Mucosa of gallbladder (tissue), 1 donor: ENCODE measurements at regions not wholly inside any gene's neighbourhood (a gene's known extent, or its start where the extent isn't known, plus 50 kb on each side); places are given as distances from the start of the nearest gene placed in this dataset.
"Not testable (repeated sequence)": the region's sequence is repeated elsewhere in the genome, so short reads cannot be mapped to it uniquely, and the experiment has no call there.

Source experiments
- DNase-seq: peaks from one replicate; pipeline ENCODE4 v3.0.0-alpha.2; 2020; ENCODE audit warnings: low spot score
- donor health status: DM: no; HTN: no; CAD: no.

DNA sequence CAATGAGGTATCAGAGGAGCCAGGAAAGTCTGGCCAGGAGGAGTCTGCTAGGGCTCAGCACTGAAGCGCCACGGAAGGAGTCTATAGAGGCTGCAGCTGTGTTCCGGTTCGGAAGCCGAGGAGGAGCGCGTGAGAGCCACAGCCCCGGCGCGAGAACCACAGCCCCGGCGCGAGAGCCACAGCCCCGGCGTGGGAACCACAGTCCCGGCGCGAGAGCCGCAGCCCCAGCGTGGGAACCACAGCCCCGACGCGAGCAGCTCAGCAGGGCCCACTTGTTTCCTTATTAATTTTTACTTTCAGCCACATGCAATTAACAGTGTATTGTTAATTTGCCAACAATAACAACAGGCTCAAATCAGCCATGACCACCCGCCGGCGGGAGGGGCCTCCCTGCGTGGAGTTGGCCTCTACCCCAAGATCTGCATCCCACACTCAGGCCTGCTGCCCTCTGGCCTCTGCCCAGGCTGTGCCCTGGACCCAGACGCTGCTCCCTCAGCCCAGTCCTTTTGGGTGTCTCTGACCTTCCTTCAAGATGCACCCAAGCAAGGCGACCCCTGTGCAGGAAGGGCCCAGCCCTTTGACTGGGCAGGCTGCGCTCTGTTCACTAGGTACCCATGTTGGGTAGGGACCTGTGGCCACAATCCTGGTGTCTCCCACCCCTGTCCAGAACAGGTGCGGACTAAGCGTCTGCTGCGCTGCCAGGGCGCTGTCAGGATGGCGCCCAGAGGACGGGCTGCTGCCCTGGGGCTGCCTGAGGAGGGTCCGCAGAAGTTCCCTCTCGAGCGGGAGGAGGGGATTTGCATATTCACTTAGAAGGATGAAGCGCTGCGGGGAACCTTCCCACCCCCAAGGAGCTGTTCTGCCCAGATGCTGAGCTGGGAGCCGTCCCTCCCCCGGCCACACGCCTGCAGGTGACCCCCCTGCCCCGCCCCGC is 113.8 kb downstream of the ADRA2C start:
- DNase-seq = no peak

GRCh38 chr4:3880615-3881120 is 114.5 kb downstream of the ADRA2C start:
- peak; percentile 74 for DNase-seq

DNA sequence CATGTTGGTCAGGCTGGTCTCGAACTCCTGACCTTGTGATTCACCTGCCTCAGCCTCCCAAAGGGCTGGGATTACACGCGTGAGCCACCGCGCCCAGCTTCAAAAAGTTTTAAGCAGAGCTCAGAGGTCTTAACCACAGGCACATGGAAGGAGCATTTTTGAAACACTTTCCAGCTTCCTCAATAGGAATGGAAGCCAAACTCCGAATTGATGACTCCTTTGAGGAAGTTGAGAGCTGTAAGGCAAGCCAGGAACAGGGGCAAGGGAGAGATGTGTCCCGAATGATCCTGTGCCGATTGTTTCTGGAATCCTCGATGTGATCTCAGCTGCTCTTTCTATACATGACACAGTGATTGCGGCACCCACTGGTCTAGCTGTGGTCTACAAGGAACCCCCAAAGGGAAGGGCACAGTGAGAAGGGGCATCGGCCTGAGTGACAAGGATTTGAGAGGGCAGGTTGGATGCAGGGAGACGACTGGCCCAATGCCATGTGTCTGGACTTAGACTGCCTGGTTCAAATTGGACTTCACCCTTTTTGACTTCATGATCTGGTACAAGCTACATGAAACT is 116.2 kb downstream of the ADRA2C start:
- not testable (repeated sequence) for DNase-seq

DNA sequence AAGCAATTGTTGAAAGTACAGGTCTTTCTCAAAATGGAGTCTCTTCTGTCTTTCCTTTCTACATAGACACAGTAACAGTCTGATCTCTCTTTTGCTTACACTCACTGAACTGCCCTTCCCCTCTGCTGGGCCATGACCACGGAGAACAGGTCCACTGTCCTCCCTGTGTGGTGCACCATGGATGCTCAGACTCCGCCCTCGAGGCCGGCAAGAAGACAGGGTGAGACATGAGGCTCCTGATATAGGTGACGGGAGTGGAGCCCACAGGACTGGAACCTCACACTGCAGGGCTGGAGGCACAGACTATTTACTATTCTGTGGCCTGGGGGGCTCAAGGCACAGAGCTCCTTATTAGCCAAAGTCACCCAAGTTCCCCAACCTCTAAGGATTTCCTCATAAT is 118.1 kb downstream of the ADRA2C start:
- not testable (repeated sequence) for DNase-seq

GRCh38 chr4:3893590-3893989 is 127.4 kb downstream of the ADRA2C start:
- not testable (repeated sequence) for DNase-seq

- DNase-seq = not testable (repeated sequence)
Measured at GRCh38 chr4:3894086-3894959, 128.1 kb downstream of the ADRA2C start.

- DNase-seq = no peak
Measured at GRCh38 chr4:3896441-3896840, 130.3 kb downstream of the ADRA2C start.

DNA sequence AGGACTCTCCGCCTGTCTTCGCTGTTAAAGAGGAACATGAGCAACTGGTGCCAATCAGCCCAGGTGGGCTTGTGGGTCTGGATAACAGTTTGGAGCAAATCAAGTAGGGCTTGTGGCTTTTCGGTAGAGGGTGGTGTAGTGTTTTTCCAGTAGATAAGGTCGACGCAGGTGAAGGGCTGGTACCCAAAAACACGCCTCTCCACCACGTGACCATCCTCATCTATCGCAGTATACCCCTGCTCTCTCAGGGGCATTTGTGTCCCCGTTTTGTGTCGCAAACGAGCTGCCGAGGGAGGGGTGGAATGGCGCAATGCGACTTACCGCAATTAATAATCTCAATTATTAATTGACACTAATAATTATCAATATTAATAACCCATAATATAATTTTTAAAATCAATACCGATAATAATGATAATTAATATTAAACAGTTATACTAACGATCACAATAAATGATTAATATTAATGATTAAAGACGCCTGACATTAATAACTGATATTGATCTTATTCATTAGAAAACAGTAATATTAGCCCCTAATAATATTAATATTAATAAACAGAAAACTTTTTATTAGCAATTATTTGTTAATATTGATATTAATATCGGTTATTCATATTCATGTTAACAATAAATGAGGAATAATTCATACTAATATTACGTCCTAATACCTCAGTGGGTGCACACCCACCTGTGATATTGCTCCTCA is 130.8 kb downstream of the ADRA2C start:
- DNase-seq = not testable (repeated sequence)

DNA sequence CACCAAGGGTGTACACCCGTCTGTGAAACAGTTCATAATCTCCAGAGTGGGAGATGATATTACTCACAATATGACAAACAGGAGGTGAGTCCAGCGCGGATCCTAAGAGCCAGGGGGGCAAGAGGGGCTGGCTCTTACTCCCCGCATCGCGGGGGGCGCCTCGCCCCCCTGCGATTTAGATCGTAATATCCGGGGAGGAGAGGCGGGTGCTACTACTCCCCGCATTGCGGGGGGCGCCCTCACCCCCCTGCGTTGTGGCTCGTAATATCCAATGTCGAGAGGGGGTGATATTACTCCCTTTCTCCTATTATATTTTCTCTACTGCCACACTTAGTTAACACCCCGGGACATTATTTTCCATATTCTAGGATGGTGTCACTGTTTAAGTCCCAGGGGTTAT is 131.9 kb downstream of the ADRA2C start:
- no peak for DNase-seq

GRCh38 chr4:3898928-3899327 is 132.7 kb downstream of the ADRA2C start:
- DNase-seq = not testable (repeated sequence)

DNA sequence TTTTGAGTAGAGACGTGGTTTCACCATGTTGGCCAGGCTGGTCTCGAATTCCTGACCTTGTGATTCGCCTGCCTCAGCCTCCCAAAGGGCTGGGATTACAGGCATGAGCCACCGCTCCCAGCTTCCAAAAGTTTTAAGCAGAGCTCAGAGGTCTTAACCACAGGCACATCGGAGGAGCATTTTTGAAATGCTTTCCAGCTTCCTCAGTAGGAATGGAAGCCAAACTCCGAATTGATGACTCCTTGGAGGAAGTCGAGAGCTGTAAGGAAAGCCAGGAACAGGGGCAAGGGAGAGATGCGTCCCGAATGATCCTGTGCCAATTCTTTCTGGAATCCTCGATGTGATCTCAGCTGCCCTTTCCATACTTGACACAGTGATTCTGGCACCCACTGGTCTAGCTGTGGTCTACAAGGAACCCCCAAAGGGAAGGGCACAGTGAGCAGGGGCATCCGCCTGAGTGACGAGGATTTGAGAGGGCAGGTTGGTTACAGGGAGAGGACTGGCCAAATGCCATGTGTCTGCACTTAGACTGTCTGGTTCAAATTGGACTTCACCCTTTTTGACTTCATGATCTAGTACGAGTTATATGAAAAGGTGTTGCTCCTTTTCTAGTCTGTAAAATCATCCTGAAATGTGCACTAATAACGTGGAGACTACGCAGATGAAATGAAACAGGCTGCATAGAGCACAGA is 138.2 kb downstream of the ADRA2C start:
- DNase-seq = peak; percentile 15

DNA sequence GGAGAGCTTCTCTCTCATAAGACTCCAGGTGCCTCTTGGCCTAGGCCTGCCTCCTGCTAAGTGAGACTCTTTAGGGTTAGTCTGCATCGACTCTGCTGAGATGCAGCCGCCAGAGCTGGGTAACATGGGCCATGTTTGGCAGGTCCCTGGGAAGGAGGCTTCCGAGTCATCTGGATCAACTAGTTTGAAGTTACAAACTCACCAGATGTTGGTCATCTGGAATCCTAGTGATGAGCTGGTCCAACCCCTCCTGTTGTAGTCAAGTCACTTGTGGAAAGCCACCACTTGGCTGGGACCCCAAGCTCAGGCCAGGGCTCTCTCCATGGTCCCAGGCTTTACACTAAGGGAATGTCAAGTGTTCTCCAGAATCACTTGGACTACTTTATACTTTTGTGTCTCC is 143.4 kb downstream of the ADRA2C start:
- not testable (repeated sequence) for DNase-seq

DNA sequence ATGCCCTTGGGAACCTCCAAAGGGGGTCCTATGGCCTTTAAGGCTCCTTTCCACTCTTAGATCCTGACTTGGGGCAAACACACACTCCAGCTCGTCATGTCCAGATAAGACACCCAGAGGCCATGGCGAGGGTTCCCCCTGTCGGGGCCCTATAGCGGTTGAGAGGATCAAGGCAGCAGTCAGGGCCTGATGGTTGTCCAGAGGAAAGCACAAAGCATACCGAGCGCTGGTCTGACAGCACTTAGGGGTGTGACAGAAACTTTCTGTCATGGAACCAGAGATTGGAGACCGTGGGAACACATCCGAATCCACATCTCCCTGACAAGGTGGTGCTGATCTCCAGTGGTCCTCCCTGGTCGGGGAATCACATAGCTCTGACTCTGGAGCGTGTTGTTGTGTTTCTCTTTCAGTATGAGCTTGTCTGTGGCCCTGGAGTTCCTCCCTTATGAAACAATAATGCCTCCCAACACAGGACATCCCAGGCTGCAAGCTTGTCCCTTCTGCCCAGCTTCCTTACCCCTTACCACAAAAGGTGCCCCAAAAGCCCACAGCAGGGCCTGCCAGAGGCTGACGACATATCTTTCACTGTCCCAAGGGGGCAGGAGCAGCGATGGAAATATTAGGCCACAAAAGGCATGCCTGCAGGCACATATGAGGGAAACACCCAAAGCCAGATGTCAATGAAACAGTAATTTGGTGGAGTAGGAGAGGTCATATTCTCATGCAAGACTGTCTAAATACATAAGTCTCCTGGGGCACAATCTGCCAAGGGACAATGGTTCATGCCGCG is 144.2 kb downstream of the ADRA2C start:
- not testable (repeated sequence) for DNase-seq

DNA sequence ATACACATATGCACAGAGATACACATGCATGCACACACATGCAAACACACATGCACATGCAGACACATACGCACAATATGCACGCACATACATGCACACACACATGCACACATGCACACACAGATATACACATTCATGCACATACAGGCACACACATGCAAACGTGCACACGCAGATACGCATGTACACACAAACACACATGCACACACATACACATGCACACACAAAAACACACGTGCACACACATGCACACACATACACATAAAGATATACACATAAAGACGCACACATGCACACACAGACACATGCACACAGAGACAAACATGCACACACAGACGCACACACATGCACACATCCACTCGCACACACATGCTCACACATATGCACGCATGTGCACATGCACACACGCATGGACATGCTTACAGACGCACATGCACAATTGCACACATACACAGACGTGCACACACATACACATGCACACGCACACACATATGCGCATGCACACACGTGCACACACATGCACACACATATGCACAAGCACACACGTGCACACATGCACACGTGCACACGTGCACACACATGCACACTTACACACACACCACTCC is 145.2 kb downstream of the ADRA2C start:
- no peak for DNase-seq

GRCh38 chr4:3914511-3914910 is 148.3 kb downstream of the ADRA2C start:
- DNase-seq = not testable (repeated sequence)

DNA sequence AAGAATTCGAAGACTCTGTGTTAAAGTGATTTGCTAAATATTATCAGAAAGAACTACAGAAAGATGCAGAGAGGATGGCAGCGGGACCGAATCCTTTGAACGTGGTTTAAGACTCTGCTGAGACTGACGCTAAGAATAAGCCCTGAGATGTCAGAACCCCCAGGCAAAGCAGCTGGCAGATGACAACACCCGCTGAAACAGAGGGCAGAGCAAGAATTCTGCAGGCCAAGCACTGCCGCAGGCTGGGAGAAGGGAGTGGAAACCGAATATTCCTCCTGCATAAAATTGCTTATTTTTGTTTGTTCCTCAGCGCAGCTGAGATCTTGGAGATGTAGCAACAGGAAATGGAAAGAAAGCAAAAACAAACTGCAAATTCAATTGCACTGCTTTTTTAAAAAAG is 153.3 kb downstream of the ADRA2C start:
- DNase-seq = not testable (repeated sequence)

DNA sequence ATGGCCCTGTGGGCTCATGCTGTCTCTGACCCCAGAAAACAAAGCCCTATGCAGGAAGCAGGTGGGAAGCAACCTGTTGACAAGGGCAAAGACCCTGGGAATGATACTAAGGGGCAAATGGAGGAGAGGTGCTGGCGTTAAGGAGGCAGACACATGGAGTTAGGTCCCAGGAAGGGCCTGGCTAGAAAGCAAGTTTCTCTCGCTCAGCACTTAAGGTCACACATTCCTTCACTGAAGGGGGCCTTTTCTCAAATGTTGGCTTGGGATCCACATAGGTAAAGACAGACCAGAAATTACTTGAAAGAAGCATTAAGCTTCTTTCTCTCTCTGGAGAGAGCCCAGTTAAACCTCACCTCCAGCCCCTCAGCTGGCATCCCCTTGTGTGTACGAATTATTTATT is 155.7 kb downstream of the ADRA2C start:
- DNase-seq = not testable (repeated sequence)

DNA sequence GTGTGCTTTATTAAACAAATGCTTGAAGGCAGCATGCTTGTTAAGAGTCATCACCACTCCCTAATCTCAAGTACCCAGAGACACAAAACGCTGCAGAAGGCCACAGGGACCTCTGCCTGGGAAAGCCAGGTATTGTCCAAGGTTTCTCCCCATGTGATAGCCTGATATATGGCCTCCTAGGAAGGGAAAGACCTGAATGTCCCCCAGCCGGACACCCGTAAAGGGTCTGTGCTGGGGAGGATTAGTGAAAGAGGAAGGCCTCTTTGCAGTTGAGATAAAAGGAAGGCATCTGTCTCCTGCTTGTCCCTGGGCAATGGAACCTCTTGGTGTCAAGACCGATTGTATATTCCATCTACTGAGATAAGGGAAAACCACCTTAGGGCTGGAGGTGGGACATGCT is 159.7 kb downstream of the ADRA2C start:
- not testable (repeated sequence) for DNase-seq

- DNase-seq = not testable (repeated sequence)
Measured at GRCh38 chr4:3926271-3926670, 160.1 kb downstream of the ADRA2C start.
